H9 (cell line): ENCODE measurements at regions not wholly inside any gene's neighbourhood (a gene's known extent, or its start where the extent isn't known, plus 50 kb on each side); places are given as distances from the start of the nearest gene placed in this dataset.
"Not testable (repeated sequence)": the region's sequence is repeated elsewhere in the genome, so short reads cannot be mapped to it uniquely, and the experiment has no call there.

Experiments
- DNase-seq: peaks from one replicate; pipeline ENCODE4 v3.0.0-alpha.2; 2017
- H2AFZ ChIP-seq: one replicate; pipeline ENCODE4 v1.6.1; 2013; ENCODE audit warnings: mild to moderate bottlenecking, low read length, control low read depth, moderate library complexity
- H2AK5ac ChIP-seq: 2 replicates; pipeline ENCODE4 v1.6.1; 2013; ENCODE audit warnings: low read length, control low read depth, mixed read lengths; ENCODE audit not compliant: insufficient read length
- H2BK120ac ChIP-seq: one replicate; pipeline ENCODE4 v1.6.1; 2013; ENCODE audit warnings: low read depth, mild to moderate bottlenecking, low read length, control low read depth, inconsistent platforms; ENCODE audit not compliant: poor library complexity, severe bottlenecking
- H2BK12ac ChIP-seq: 2 replicates; pipeline ENCODE4 v1.6.1; 2013; ENCODE audit warnings: low read length, control low read depth, mixed read lengths, low read depth; ENCODE audit not compliant: insufficient read length
- H2BK15ac ChIP-seq: 2 replicates; pipeline ENCODE4 v1.6.1; 2013; ENCODE audit warnings: low read depth, low read length, control low read depth
- H2BK20ac ChIP-seq: one replicate; pipeline ENCODE4 v1.6.1; 2013; ENCODE audit warnings: low read depth, mild to moderate bottlenecking, low read length, control low read depth, inconsistent platforms; ENCODE audit not compliant: poor library complexity, severe bottlenecking
- H2BK5ac ChIP-seq: 2 replicates; pipeline ENCODE4 v1.6.1; 2013; ENCODE audit warnings: low read length, control low read depth, mixed read lengths; ENCODE audit not compliant: insufficient read length
- H3K14ac ChIP-seq: 2 replicates; pipeline ENCODE4 v1.6.1; 2013; ENCODE audit warnings: low read length, control low read depth; ENCODE audit not compliant: insufficient read depth
- H3K18ac ChIP-seq: 2 replicates; pipeline ENCODE4 v1.6.1; 2013; ENCODE audit warnings: low read depth, mild to moderate bottlenecking, mixed read lengths, low read length, control low read depth; ENCODE audit not compliant: insufficient read length
- H3K23ac ChIP-seq: 2 replicates; pipeline ENCODE4 v1.6.1; 2013; ENCODE audit warnings: low read length, control low read depth, mixed read lengths, low read depth; ENCODE audit not compliant: insufficient read length
- H3K23me2 ChIP-seq: 2 replicates; pipeline ENCODE4 v1.6.1; 2013; ENCODE audit warnings: low read depth, mild to moderate bottlenecking, mixed read lengths, low read length, control low read depth; ENCODE audit not compliant: insufficient read length, poor library complexity, severe bottlenecking
- H3K27ac ChIP-seq: 2 replicates; pipeline ENCODE4 v1.5.1; 2013; ENCODE audit warnings: low read length, control low read depth, mixed read lengths, low read depth; ENCODE audit not compliant: insufficient read length
- H3K27me3 ChIP-seq: 2 replicates; pipeline ENCODE4 v1.6.1; 2013; ENCODE audit warnings: low read length, control low read depth, inconsistent platforms; ENCODE audit not compliant: insufficient read depth
- H3K4ac ChIP-seq: 2 replicates; pipeline ENCODE4 v1.6.1; 2013; ENCODE audit warnings: low read depth, mild to moderate bottlenecking, control low read depth, inconsistent platforms, low read length, moderate library complexity
- H3K4me1 ChIP-seq: 2 replicates; pipeline ENCODE4 v1.6.1; 2013; ENCODE audit warnings: low read length, control low read depth, inconsistent platforms; ENCODE audit not compliant: insufficient read depth
- H3K4me2 ChIP-seq: 2 replicates; pipeline ENCODE4 v1.6.1; 2013; ENCODE audit warnings: low read length, control low read depth, mixed read lengths; ENCODE audit not compliant: insufficient read length, insufficient read depth
- H3K56ac ChIP-seq: 2 replicates; pipeline ENCODE4 v1.6.1; 2013; ENCODE audit warnings: low read depth, mild to moderate bottlenecking, mixed read lengths, low read length, control low read depth; ENCODE audit not compliant: insufficient read length
- H3K79me1 ChIP-seq: 2 replicates; pipeline ENCODE4 v1.6.1; 2013; ENCODE audit warnings: low read depth, mild to moderate bottlenecking, moderate library complexity, low read length, control low read depth, inconsistent platforms; ENCODE audit not compliant: insufficient read depth, poor library complexity, severe bottlenecking
- H3K79me2 ChIP-seq: 2 replicates; pipeline ENCODE4 v1.6.1; 2013; ENCODE audit warnings: low read length, control low read depth, inconsistent platforms; ENCODE audit not compliant: insufficient read depth
- H3K9ac ChIP-seq: 2 replicates; pipeline ENCODE4 v1.6.1; 2013; ENCODE audit warnings: low read length, control low read depth, mixed read lengths; ENCODE audit not compliant: insufficient read length; ENCODE audit errors: extremely low read depth
- H3K9me3 ChIP-seq: one replicate; pipeline ENCODE4 v1.6.1; 2013; ENCODE audit warnings: low read depth, low read length, inconsistent platforms; ENCODE audit not compliant: control insufficient read depth
- H3T11ph ChIP-seq: one replicate; pipeline ENCODE4 v1.6.1; 2013; ENCODE audit warnings: mild to moderate bottlenecking, low read length, control low read depth, inconsistent platforms
- H4K20me1 ChIP-seq: one replicate; pipeline ENCODE4 v1.6.1; 2013; ENCODE audit not compliant: control insufficient read depth, insufficient read length, insufficient read depth
- H4K5ac ChIP-seq: 2 replicates; pipeline ENCODE4 v1.6.1; 2013; ENCODE audit warnings: low read depth, mild to moderate bottlenecking, mixed read lengths, low read length, control low read depth; ENCODE audit not compliant: insufficient read length
- H4K8ac ChIP-seq: replicated peaks from 2 replicates; pipeline ENCODE4 v1.6.1; 2013; ENCODE audit warnings: low read length, control low read depth, mixed read lengths, low read depth; ENCODE audit not compliant: insufficient read length
- H4K91ac ChIP-seq: 2 replicates; pipeline ENCODE4 v1.6.1; 2013; ENCODE audit warnings: low read depth, mild to moderate bottlenecking, moderate library complexity, mixed read lengths, low read length, control low read depth; ENCODE audit not compliant: insufficient read length
- H3K27ac Mint-ChIP-seq, 3 experiments: 2 replicates in 2 of 3; 3 replicates in 1 of 3; pipeline ENCODE4 v1.8.0; 2020 to 2021; ENCODE audit warnings: mixed read lengths in 3 of 3, mild to moderate bottlenecking in 1 of 3, moderate library complexity in 1 of 3
- H3K27me3 Mint-ChIP-seq: 2 replicates; pipeline ENCODE4 v1.8.0; 2021; ENCODE audit warnings: low read depth, mild to moderate bottlenecking, moderate library complexity, mixed read lengths
- H3K36me3 Mint-ChIP-seq, 3 experiments: 2 replicates in 2 of 3; 3 replicates in 1 of 3; pipeline ENCODE4 v1.8.0; 2020 to 2021; ENCODE audit warnings: low read depth in 3 of 3, mixed read lengths in 3 of 3; ENCODE audit not compliant: insufficient read depth in 1 of 3
- H3K4me1 Mint-ChIP-seq, 2 experiments: 2 replicates each; pipeline ENCODE4 v1.8.0; 2020; ENCODE audit warnings: mixed read lengths in 2 of 2
- H3K4me3 Mint-ChIP-seq, 2 experiments: 2 replicates in 1 of 2; 3 replicates in 1 of 2; pipeline ENCODE4 v1.8.0; 2020 to 2021; ENCODE audit warnings: mild to moderate bottlenecking in 2 of 2, mixed read lengths in 2 of 2, moderate library complexity in 1 of 2
- H3K9me3 Mint-ChIP-seq, 2 experiments: 2 replicates in 1 of 2; 3 replicates in 1 of 2; pipeline ENCODE4 v1.8.0; 2020; ENCODE audit warnings: mild to moderate bottlenecking in 2 of 2, mixed read lengths in 2 of 2, moderate library complexity in 1 of 2
- CTCF ChIP-seq: fragments of 200-600 bp; sonication (generic); conservative IDR thresholded peaks from 3 replicates; pipeline ENCODE4 v1.8.0; 2021; ENCODE audit warnings: antibody characterized with exemption, mild to moderate bottlenecking
- whole genome bisulfite sequencing: extraction: QIAGEN DNeasy Blood & Tissue Kit; methylation state at CpG from one replicate; pipeline ENCODE4 v1.1.7; 2013; ENCODE audit warnings: missing lambda C conversion rate, low lambda C conversion rate, mixed read lengths; ENCODE audit not compliant: insufficient read length; ENCODE audit errors: extremely low coverage; 5-methylcytosine and 5-hydroxymethylcytosine counted together

- H3K14ac ChIP-seq: no peak overlapping the region
- H3K4me2 ChIP-seq: no peak overlapping the region
- H3K4ac ChIP-seq: no peak overlapping the region
- H4K91ac ChIP-seq: no peak overlapping the region
- no CpG with 5 or more reads among the region's 2 CpGs for WGBS
- H3K79me1 ChIP-seq: no peaks in the 10 kb centered on the region
- Mint-ChIP-seq H3K36me3 (peaks cover 0 to 10% (median 3%) of the 10 kb centered on the region in 3 experiments; a peak in 4 of 7 replicates), H3K27me3 (no peaks in the 10 kb centered on the region; the same call in 1 of the 2 replicates), H3K9me3 (peaks cover 11% of the 10 kb centered on the region in 2 experiments), H3K4me3 (no peak overlapping the region), H3K27ac (no peak overlapping the region), H3K4me1 (no peaks in the 10 kb centered on the region)
- H2BK120ac ChIP-seq: no peak overlapping the region
- H4K20me1 ChIP-seq: no peaks in the 10 kb centered on the region
- H3K9ac ChIP-seq: no peak overlapping the region
- no peaks in the 10 kb centered on the region for H3K79me2 ChIP-seq
- no peak overlapping the region for H3T11ph ChIP-seq
- no peaks in the 10 kb centered on the region for H3K27me3 ChIP-seq
- no peak overlapping the region for H3K18ac ChIP-seq
- no peaks in the 10 kb centered on the region for H3K4me1 ChIP-seq
- DNase-seq: no peak
- H2BK15ac ChIP-seq: no peak overlapping the region
- H3K23ac ChIP-seq: no peak overlapping the region
- no peak for TF ChIP-seq CTCF
- H2BK12ac ChIP-seq: no peak overlapping the region
- no peak overlapping the region for H4K5ac ChIP-seq
- no peak overlapping the region for H2BK5ac ChIP-seq
- no peak overlapping the region for H2AFZ ChIP-seq
- H3K9me3 ChIP-seq: no peaks in the 10 kb centered on the region
- H3K56ac ChIP-seq: no peak overlapping the region
- no peak overlapping the region for H2AK5ac ChIP-seq
- H3K23me2 ChIP-seq: no peaks in the 10 kb centered on the region
- no peak overlapping the region for H4K8ac ChIP-seq
- no peak overlapping the region for H3K27ac ChIP-seq
- no peak overlapping the region for H2BK20ac ChIP-seq
Measured at GRCh38 chr14:27338012-27338411, 740.2 kb upstream of the NOVA1 start.

- H3K23me2 ChIP-seq, H3K27ac Mint-ChIP-seq, H3K27ac ChIP-seq, H3K4me1 Mint-ChIP-seq, DNase-seq, H3K4me1 ChIP-seq, H2AFZ ChIP-seq, H2BK120ac ChIP-seq, H3K79me1 ChIP-seq, H3K56ac ChIP-seq, H3K4me3 Mint-ChIP-seq, H2BK12ac ChIP-seq, H3K14ac ChIP-seq, H2BK15ac ChIP-seq, H3K9ac ChIP-seq, H2AK5ac ChIP-seq, H3K36me3 Mint-ChIP-seq, H3T11ph ChIP-seq, H4K20me1 ChIP-seq, H4K5ac ChIP-seq, H2BK5ac ChIP-seq, H2BK20ac ChIP-seq, H3K9me3 ChIP-seq, H3K79me2 ChIP-seq, H4K8ac ChIP-seq, H3K18ac ChIP-seq, H3K4me2 ChIP-seq, H3K27me3 Mint-ChIP-seq, H3K27me3 ChIP-seq, H4K91ac ChIP-seq, H3K23ac ChIP-seq, H3K4ac ChIP-seq: not testable (repeated sequence)
- H3K9me3 Mint-ChIP-seq: peaks cover 2 to 21% of the 10 kb centered on the region in 2 experiments; a peak in 4 of 5 replicates
- WGBS: no CpG with 5 or more reads among the region's 8 CpGs
Measured at GRCh38 chr14:27363036-27363435, 765.2 kb upstream of the NOVA1 start.
